Type B pancreatic cell (in vitro differentiated cells): ENCODE measurements at regions not wholly inside any gene's neighbourhood (a gene's known extent, or its start where the extent isn't known, plus 50 kb on each side); places are given as distances from the start of the nearest gene placed in this dataset.

Experiments
- DNase-seq: peaks from one replicate; pipeline ENCODE4 v3.0.0; 2021; ENCODE audit warnings: mixed read lengths; ENCODE audit not compliant: unreplicated experiment; ENCODE audit errors: extremely low spot score
- H3K27ac Mint-ChIP-seq: 2 replicates; pipeline ENCODE4 v1.8.0; 2021; ENCODE audit warnings: mild to moderate bottlenecking, mixed read lengths
- H3K27me3 Mint-ChIP-seq: 2 replicates; pipeline ENCODE4 v1.8.0; 2021; ENCODE audit warnings: mixed read lengths
- H3K36me3 Mint-ChIP-seq: 2 replicates; pipeline ENCODE4 v1.8.0; 2021; ENCODE audit warnings: mixed read lengths
- H3K4me1 Mint-ChIP-seq: one replicate; pipeline ENCODE4 v1.8.0; 2021; ENCODE audit warnings: mixed read lengths; ENCODE audit not compliant: unreplicated experiment
- H3K4me3 Mint-ChIP-seq: 2 replicates; pipeline ENCODE4 v1.8.0; 2021; ENCODE audit warnings: mild to moderate bottlenecking, mixed read lengths
- H3K9me3 Mint-ChIP-seq: 2 replicates; pipeline ENCODE4 v1.8.0; 2021; ENCODE audit warnings: mixed read lengths
- CTCF ChIP-seq: fragments of 200-600 bp; sonication (generic); conservative IDR thresholded peaks from 2 replicates; pipeline ENCODE4 v1.5.0; 2021; ENCODE audit warnings: antibody characterized with exemption, mild to moderate bottlenecking

- H3K9me3 Mint-ChIP-seq: no peaks in the 10 kb centered on the region
- H3K27me3 Mint-ChIP-seq: peaks cover 9% of the 10 kb centered on the region
- no peak for TF ChIP-seq CTCF
Measured at GRCh38 chr14:104295681-104296387, 157.4 kb downstream of the KIF26A start.

DNA sequence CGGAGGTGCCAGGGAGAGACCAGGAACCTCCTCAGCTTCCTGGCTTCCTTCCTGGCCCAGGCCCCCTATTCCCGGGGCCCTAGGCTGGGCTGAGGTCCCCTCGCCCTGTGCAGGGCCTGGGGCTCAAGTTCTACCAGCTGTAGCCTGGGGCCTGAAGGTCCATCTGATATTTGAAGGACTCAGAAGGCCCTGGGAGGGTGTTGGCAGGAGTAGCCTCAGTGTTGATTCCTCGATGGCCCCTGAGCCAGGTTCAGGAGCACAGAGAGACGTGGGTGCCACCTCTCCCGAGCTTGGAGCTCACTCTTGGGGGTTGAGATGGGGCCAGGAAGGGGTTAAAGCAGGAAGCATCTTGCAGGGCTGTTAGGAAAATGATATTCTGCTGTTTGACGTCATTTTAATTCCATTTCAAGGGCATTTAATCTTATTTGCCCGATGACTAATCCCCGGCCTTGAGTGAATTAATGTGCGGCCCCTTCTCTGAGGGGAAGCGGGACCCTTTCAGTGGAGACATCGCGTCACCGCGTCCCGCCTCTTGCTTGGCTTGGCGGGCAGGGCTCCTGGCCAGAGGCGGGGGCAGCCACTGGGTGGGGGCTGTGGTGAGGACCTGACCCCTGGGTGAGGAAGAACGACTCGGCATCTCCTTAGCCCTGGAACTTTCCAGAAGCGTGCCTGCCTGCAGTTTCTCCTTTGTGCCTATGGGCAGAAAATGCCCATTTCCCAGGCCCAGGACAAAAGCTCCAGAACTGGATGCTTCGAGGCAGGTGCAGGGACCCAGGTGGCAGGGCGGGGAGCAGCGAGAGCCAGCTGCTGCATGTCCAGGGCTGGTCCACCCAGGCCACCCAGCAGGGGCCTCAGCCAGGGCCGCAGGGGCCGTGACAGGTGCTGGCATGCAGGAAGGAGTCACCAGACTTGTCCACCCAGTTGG, 158.3 kb downstream of the KIF26A start:
- Mint-ChIP-seq H3K4me1 (peaks cover 20% of the 10 kb centered on the region), H3K27me3 (peaks cover 9% of the 10 kb centered on the region), H3K36me3 (no peaks in the 10 kb centered on the region), H3K27ac (no peak overlapping the region), H3K4me3 (peak overlapping the region; percentile 22), H3K9me3 (no peaks in the 10 kb centered on the region)
- TF ChIP-seq CTCF: no peak
- no peak for DNase-seq

More at GRCh38 chr14:104295681-104296387, 157.4 kb downstream of the KIF26A start:
- Mint-ChIP-seq H3K36me3 (no peaks in the 10 kb centered on the region), H3K4me1 (peaks cover 25% of the 10 kb centered on the region), H3K4me3 (no peak overlapping the region), H3K27ac (no peak overlapping the region)
- no peak for DNase-seq

GRCh38 chr14:104297313-104297704, 158.9 kb downstream of the KIF26A start:
- no peak for TF ChIP-seq CTCF
- Mint-ChIP-seq H3K4me1 (peaks cover 18% of the 10 kb centered on the region), H3K27ac (no peak overlapping the region), H3K27me3 (peaks cover 9% of the 10 kb centered on the region), H3K9me3 (no peaks in the 10 kb centered on the region), H3K36me3 (no peaks in the 10 kb centered on the region), H3K4me3 (no peak overlapping the region)
- DNase-seq: no peak

- Mint-ChIP-seq H3K4me3 (no peak overlapping the region), H3K27me3 (peaks cover 9% of the 10 kb centered on the region), H3K27ac (no peak overlapping the region)
Measured at GRCh38 chr14:104297721-104298401, 159.5 kb downstream of the KIF26A start.

More at GRCh38 chr14:104297721-104298401, 159.5 kb downstream of the KIF26A start:
- peaks cover 18% of the 10 kb centered on the region for H3K4me1 Mint-ChIP-seq
- H3K9me3 Mint-ChIP-seq: no peaks in the 10 kb centered on the region
- DNase-seq: no peak
- TF ChIP-seq CTCF: no peak
- H3K36me3 Mint-ChIP-seq: no peaks in the 10 kb centered on the region
